ENCODE measurements at regions not wholly inside any gene's neighbourhood (a gene's known extent, or its start where the extent isn't known, plus 50 kb on each side); places are given as distances from the start of the nearest gene placed in this dataset.
A peak's percentile ranks its signal among the peaks of the same experiment; 100 is the strongest.

DNA sequence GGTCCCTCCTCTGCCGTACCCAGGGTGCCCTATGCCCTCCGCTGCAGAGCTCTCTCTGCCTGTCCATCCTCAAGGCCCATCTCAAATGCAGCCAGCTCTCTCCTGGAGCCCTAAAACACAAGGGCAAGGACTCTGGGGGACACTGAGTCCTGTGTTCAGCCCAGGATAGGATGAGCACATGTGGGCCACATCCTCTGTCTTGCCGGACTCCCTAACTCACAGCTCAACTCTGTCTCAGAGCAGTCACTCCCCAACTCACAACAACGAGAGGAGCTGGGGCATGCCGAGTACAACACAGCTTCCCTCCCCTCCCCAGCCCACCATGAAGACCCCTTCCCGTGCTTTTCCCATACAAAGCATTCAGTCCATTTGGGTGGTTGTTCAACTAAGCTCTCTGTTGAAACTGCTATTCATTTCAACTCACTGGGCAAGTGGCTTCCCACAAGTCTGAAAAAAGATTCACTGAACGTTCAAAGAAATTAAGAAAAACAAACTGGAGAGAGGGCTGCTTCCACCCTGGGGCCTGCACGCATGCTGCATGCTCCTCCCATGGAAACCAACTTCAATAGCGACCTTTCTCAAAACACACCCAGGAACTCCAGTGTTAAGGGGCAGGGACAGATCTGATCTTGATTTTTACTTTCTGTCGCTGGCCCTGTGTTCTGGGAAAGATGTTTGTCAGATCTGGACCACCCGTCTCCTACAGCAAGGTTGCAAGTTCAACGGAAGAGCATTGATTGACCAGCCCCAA is 124.3 kb upstream of the IGF1R start:
- Histone ChIP-seq H3K36me3 (no peaks in the 10 kb centered on the region), H3K4me1 (no peaks in the 10 kb centered on the region), H3K9me3 (no peaks in the 10 kb centered on the region), H3K4me3 (no peak overlapping the region), H3K27me3 (no peaks in the 10 kb centered on the region), H3K27ac (no peak overlapping the region)
- DNase-seq: peak in 1 of 3 donors; percentile 19
- no peak for TF ChIP-seq POLR2A (IDR thresholded peaks at IDR 0.05)
- TF ChIP-seq CTCF (IDR thresholded peaks at IDR 0.05): no peak

GRCh38 chr15:98524838-98525660 is 123.3 kb upstream of the IGF1R start:
- TF ChIP-seq POLR2A (IDR thresholded peaks at IDR 0.05) (no peak), CTCF (IDR thresholded peaks at IDR 0.05) (no peak)
- no peaks in the 10 kb centered on the region for H3K9me3 ChIP-seq
- no peaks in the 10 kb centered on the region for H3K27me3 ChIP-seq
- DNase-seq: peak in 1 of 3 donors; percentile 29
- H3K4me3 ChIP-seq: no peak overlapping the region
- peak overlapping the region in 1 of 4 donors; percentile 6 for H3K27ac ChIP-seq
- no peaks in the 10 kb centered on the region for H3K36me3 ChIP-seq
- no peaks in the 10 kb centered on the region for H3K4me1 ChIP-seq

- no peak overlapping the region for H3K4me3 ChIP-seq
- H3K9me3 ChIP-seq: no peaks in the 10 kb centered on the region
- H3K27me3 ChIP-seq: no peaks in the 10 kb centered on the region
- TF ChIP-seq CTCF (IDR thresholded peaks at IDR 0.05): no peak
- TF ChIP-seq POLR2A (IDR thresholded peaks at IDR 0.05): no peak
- no peaks in the 10 kb centered on the region for H3K4me1 ChIP-seq
- peak overlapping the region in 1 of 4 donors; percentile 6 for H3K27ac ChIP-seq
- DNase-seq: peak in 1 of 3 donors; percentile 41
- H3K36me3 ChIP-seq: no peaks in the 10 kb centered on the region
Observed at GRCh38 chr15:98525661-98526001, 122.7 kb upstream of the IGF1R start.

GRCh38 chr15:98526094-98526493 is 122.2 kb upstream of the IGF1R start:
- no peak for TF ChIP-seq CTCF (IDR thresholded peaks at IDR 0.05)
- no peak for TF ChIP-seq POLR2A (IDR thresholded peaks at IDR 0.05)
- no peak overlapping the region for H3K4me3 ChIP-seq
- H3K27ac ChIP-seq: no peak overlapping the region

DNA sequence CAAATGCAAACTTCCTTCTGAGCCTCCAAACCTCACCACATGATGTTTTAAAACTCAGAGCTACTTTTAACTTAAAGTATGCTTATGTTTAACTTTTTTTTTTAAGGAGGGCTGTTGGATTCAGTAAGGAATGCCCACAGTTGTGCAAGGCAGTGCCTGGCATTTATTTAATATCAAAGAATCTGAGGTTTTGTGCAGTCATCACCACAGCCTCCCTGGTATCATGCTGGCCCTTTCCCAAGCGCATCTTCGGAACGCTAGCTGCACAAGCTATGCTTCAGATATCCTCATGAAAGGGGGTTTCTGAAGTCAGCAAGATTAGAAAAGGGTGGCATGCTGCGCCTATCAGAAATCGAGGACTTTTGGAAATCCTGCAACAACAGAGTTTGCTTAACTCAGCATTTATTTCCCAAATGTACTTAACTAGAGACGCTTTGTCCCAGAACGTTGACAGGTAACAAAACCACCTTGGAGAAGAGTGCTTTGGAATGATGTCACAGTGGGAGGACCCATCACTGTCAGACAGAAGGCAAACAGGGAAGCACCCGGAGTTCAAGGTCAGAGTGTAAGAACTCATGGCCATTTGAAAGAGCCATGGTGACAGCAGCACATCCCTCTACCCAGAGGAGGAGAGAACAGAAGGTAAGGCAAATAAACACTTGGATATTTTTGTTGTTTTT is 120.2 kb upstream of the IGF1R start:
- H3K4me3 ChIP-seq: no peak overlapping the region
- H3K27ac ChIP-seq: no peak overlapping the region
- TF ChIP-seq POLR2A (IDR thresholded peaks at IDR 0.05) (no peak), CTCF (IDR thresholded peaks at IDR 0.05) (no peak)
- H3K27me3 ChIP-seq: no peaks in the 10 kb centered on the region
- H3K4me1 ChIP-seq: no peaks in the 10 kb centered on the region
- peak in 1 of 3 donors; percentile 6 for DNase-seq
- no peaks in the 10 kb centered on the region for H3K9me3 ChIP-seq
- H3K36me3 ChIP-seq: no peaks in the 10 kb centered on the region

More at GRCh38 chr15:98526094-98526493, 122.2 kb upstream of the IGF1R start:
- H3K27me3 ChIP-seq: no peaks in the 10 kb centered on the region
- H3K9me3 ChIP-seq: no peaks in the 10 kb centered on the region
- H3K36me3 ChIP-seq: no peaks in the 10 kb centered on the region
- H3K4me1 ChIP-seq: no peaks in the 10 kb centered on the region
- DNase-seq: no peak
